GM12878 (cell line): ENCODE measurements at regions not wholly inside any gene's neighbourhood (a gene's known extent, or its start where the extent isn't known, plus 50 kb on each side); places are given as distances from the start of the nearest gene placed in this dataset.
"Not testable (repeated sequence)": the region's sequence is repeated elsewhere in the genome, so short reads cannot be mapped to it uniquely, and the experiment has no call there.

Experiments
- ATAC-seq: fragments of 200-7000 bp; cut with Tn5 transposase; 3 replicates; pipeline ENCODE4 v1.9.1; 2020; ENCODE audit warnings: mild to moderate bottlenecking, moderate library complexity
- BruUV-seq: library from RNA; stranded (reverse); fragments of 400-500 nt; replicated peaks from 2 replicates; lab custom pipeline; 2021; lab: Mats Ljungman, UMichigan
- CTCF ChIA-PET: fragments of 300-600 bp; sonication (Branson Sonifier 250); formaldehyde crosslinking; extraction: SDS; loops from one replicate; lab custom pipeline; 2021; ENCODE audit warnings: inconsistent platforms; lab: Yijun Ruan, JAX
- POLR2A ChIA-PET: fragments of 350-600 bp; formaldehyde crosslinking; extraction: SDS; loops from one replicate; lab custom pipeline; 2021; ENCODE audit warnings: inconsistent platforms; lab: Charles Lee
- RAD21 ChIA-PET: fragments of 300-600 bp; sonication (Branson Sonifier 250); formaldehyde crosslinking; loops from one replicate; lab custom pipeline; 2023; ENCODE audit warnings: antibody characterized with exemption; ENCODE audit not compliant: unreplicated experiment; lab: Charles Lee
- SMC1A ChIA-PET: fragments of 300-600 bp; sonication (Branson Sonifier 250); formaldehyde crosslinking; loops from one replicate; lab custom pipeline; 2023; ENCODE audit not compliant: unreplicated experiment, uncharacterized antibody; lab: Charles Lee
- DNase-seq: peaks from one replicate; pipeline ENCODE4 v3.0.0-alpha.2; 2011; ENCODE audit warnings: low read depth, low spot score
- FAIRE-seq: peaks from 3 replicates; lab custom pipeline; 2011; peaks lifted over from hg19 to GRCh38; lab: Jason Lieb, UNC
- H2AFZ ChIP-seq: 2 replicates; pipeline ENCODE4 v1.6.0; 2011; ENCODE audit warnings: low read depth, low read length, control low read depth; ENCODE audit not compliant: control insufficient read depth
- H3K27ac ChIP-seq: 2 replicates; pipeline ENCODE4 v1.5.1; 2011; ENCODE audit warnings: control low read depth; ENCODE audit not compliant: control insufficient read depth, insufficient read depth
- H3K27me3 ChIP-seq, 2 experiments: replicated peaks in 1 of 2; 2 replicates each; pipeline versions ENCODE4 v1.6.0 to v1.6.1; 2011; ENCODE audit warnings: low read length in 1 of 2; ENCODE audit not compliant: control insufficient read depth in 2 of 2, insufficient read depth in 2 of 2
- H3K36me3 ChIP-seq, 2 experiments: 2 replicates each; pipeline ENCODE4 v1.5.1; 2011; ENCODE audit warnings: low read length in 1 of 2; ENCODE audit not compliant: control insufficient read depth in 2 of 2, insufficient read depth in 2 of 2
- H3K4me1 ChIP-seq: 2 replicates; pipeline ENCODE4 v1.6.1; 2011; ENCODE audit warnings: mild to moderate bottlenecking, low read length, moderate library complexity, mixed read lengths; ENCODE audit not compliant: control insufficient read depth, insufficient read depth
- H3K4me2 ChIP-seq: 2 replicates; pipeline ENCODE4 v1.6.0; 2011; ENCODE audit warnings: control low read depth; ENCODE audit not compliant: control insufficient read depth, insufficient read depth
- H3K4me3 ChIP-seq: fragments of 200-600 bp; sonication (generic); 2 replicates; pipeline ENCODE4 v1.5.1; 2016
- H3K79me2 ChIP-seq: 2 replicates; pipeline ENCODE4 v1.6.0; 2011; ENCODE audit warnings: low read length; ENCODE audit not compliant: control insufficient read depth, insufficient read depth
- H3K9ac ChIP-seq: 2 replicates; pipeline ENCODE4 v1.8.0; 2011; ENCODE audit warnings: low read length, control low read depth, mixed read lengths; ENCODE audit not compliant: control insufficient read depth, insufficient read depth
- H3K9me3 ChIP-seq: replicated peaks from 3 replicates; pipeline ENCODE4 v1.5.1; 2011; ENCODE audit warnings: mild to moderate bottlenecking, low read length; ENCODE audit not compliant: control insufficient read depth, insufficient read depth
- H4K20me1 ChIP-seq: 2 replicates; pipeline ENCODE4 v1.6.0; 2011; ENCODE audit not compliant: control insufficient read depth, insufficient read depth
- RELA ChIP-seq: fragments of 450-650 bp; IDR thresholded peaks from 2 replicates; pipeline ENCODE4 v1.8.0; 2014; ENCODE audit warnings: borderline replicate concordance; ENCODE audit not compliant: partially characterized antibody
- WGBS: methylation state at CpG from one replicate; pipeline ENCODE4 v1.1.6; 2016; ENCODE audit warnings: low lambda C conversion rate; ENCODE audit not compliant: insufficient replicate concordance, insufficient coverage; ENCODE audit errors: missing lambda C conversion rate; 5-methylcytosine and 5-hydroxymethylcytosine counted together
- in situ Hi-C: fragments of 300-500 bp; cut with MboI; formaldehyde crosslinking; loops from 9 replicates; pipeline ENCODE4 v1.14.3; 2018; ENCODE audit warnings: mixed read lengths
- intact Hi-C: fragments of 100-400 bp; cut with micrococcal nuclease; formaldehyde crosslinking; loops from one replicate; pipeline ENCODE4 v1.14.2; 2022; ENCODE audit not compliant: unreplicated experiment

- intact Hi-C loops (loop anchor here (10.0 kb wide), 1 partner anchor 175 kb away; the partner anchor contains the start of gene AMACR), in situ Hi-C loops (loop anchor here (25.0 kb wide), 1 partner anchor 683 kb away; no protein-coding TSS in a partner anchor)
- CTCF ChIA-PET, H3K4me2 ChIP-seq, H3K9ac ChIP-seq, H3K4me1 ChIP-seq, H3K36me3 ChIP-seq, FAIRE-seq, H4K20me1 ChIP-seq, H3K79me2 ChIP-seq, H3K27ac ChIP-seq, BruUV-seq, H3K9me3 ChIP-seq, ATAC-seq, DNase-seq, H3K27me3 ChIP-seq, H3K4me3 ChIP-seq, RAD21 ChIA-PET, SMC1A ChIA-PET, POLR2A ChIA-PET, H2AFZ ChIP-seq: not testable (repeated sequence)
- WGBS: 92% methylated on average over 10 of the region's 10 CpGs
Observed at GRCh38 chr5:34179453-34180190, 136.6 kb upstream of the C1QTNF3 start.

- TF ChIP-seq RELA: peak; percentile 22
- H3K4me1 ChIP-seq, SMC1A ChIA-PET, H3K9me3 ChIP-seq, ATAC-seq, H3K4me2 ChIP-seq, H2AFZ ChIP-seq, BruUV-seq, H3K27ac ChIP-seq, FAIRE-seq, RAD21 ChIA-PET, H4K20me1 ChIP-seq, POLR2A ChIA-PET, H3K36me3 ChIP-seq, CTCF ChIA-PET, H3K4me3 ChIP-seq, H3K79me2 ChIP-seq, H3K9ac ChIP-seq, H3K27me3 ChIP-seq, DNase-seq: not testable (repeated sequence)
- in situ Hi-C loops: loop anchor here (25.0 kb wide), 1 partner anchor 682 kb away; no protein-coding TSS in a partner anchor
- intact Hi-C loops: loop anchor here (10.0 kb wide), 1 partner anchor 175 kb away; the partner anchor contains the start of gene AMACR
- WGBS: 95% methylated on average over 10 of the region's 10 CpGs
Observed at GRCh38 chr5:34180225-34180624, 137.2 kb upstream of the C1QTNF3 start.

- H3K9ac ChIP-seq, H3K4me3 ChIP-seq, ATAC-seq, H3K4me2 ChIP-seq, H4K20me1 ChIP-seq, H3K9me3 ChIP-seq, H3K36me3 ChIP-seq, DNase-seq, H3K79me2 ChIP-seq, H3K27ac ChIP-seq, POLR2A ChIA-PET, BruUV-seq, H3K27me3 ChIP-seq, FAIRE-seq, H2AFZ ChIP-seq, H3K4me1 ChIP-seq, RAD21 ChIA-PET, CTCF ChIA-PET, SMC1A ChIA-PET: not testable (repeated sequence)
- in situ Hi-C loops: loop anchor here (25.0 kb wide), 1 partner anchor 681 kb away; no protein-coding TSS in a partner anchor
- whole genome bisulfite sequencing: 95% methylated on average over 11 of the region's 14 CpGs
- intact Hi-C loops: loop anchor here (10.0 kb wide), 1 partner anchor 176 kb away; the partner anchor contains the start of gene AMACR
Observed at GRCh38 chr5:34180940-34181614, 138.1 kb upstream of the C1QTNF3 start.
